B cell (primary cell): ENCODE measurements at regions not wholly inside any gene's neighbourhood (a gene's known extent, or its start where the extent isn't known, plus 50 kb on each side); places are given as distances from the start of the nearest gene placed in this dataset.

Source experiments
- ATAC-seq: fragments of 200-7000 bp; cut with Tn5 transposase; one replicate; pipeline ENCODE4 v1.10.0; 2021; ENCODE audit warnings: low read depth, mild to moderate bottlenecking, moderate number of reproducible peaks, moderate library complexity
- CTCF ChIA-PET: fragments of 350-600 bp; sonication (Branson Sonifier 250); formaldehyde crosslinking; loops from one replicate; lab custom pipeline; 2021; ENCODE audit warnings: antibody characterized with exemption, inconsistent platforms; lab: Charles Lee
- POLR2A ChIA-PET: fragments of 350-600 bp; sonication (Branson Sonifier 250); formaldehyde crosslinking; loops from one replicate; lab custom pipeline; 2021; ENCODE audit warnings: antibody characterized with exemption; lab: Charles Lee
- DNase-seq: peaks from one replicate; pipeline ENCODE4 v3.0.0; 2013
- H2AFZ ChIP-seq: 2 replicates; pipeline ENCODE4 v1.6.1; 2012; ENCODE audit warnings: mild to moderate bottlenecking, low read depth, low read length; ENCODE audit not compliant: insufficient read depth, poor library complexity, severe bottlenecking
- H3K27ac ChIP-seq, 2 donors: 1 replicate in 1 of 2; 2 replicates in 1 of 2; pipeline ENCODE4 v1.5.1; 2012 to 2013; ENCODE audit warnings: low read length in 2 of 2, mild to moderate bottlenecking in 2 of 2, moderate library complexity in 1 of 2
- H3K27me3 ChIP-seq, 4 experiments: fragments of 200-600 bp in 1 of 4; sonication (generic) in 1 of 4; replicated peaks in 1 of 4; 1 replicate in 2 of 4; 2 replicates in 2 of 4; pipeline versions ENCODE4 v1.6.1 to v1.7.0; 2013 to 2016; ENCODE audit warnings: low read length in 3 of 4, mild to moderate bottlenecking in 2 of 4, mixed read lengths in 1 of 4, moderate library complexity in 1 of 4; ENCODE audit not compliant: insufficient read depth in 4 of 4, control insufficient read depth in 3 of 4; ENCODE audit errors: control extremely low read depth in 1 of 4
- H3K36me3 ChIP-seq, 2 experiments: replicated peaks in 1 of 2; 1 replicate in 1 of 2; 2 replicates in 1 of 2; pipeline versions ENCODE4 v1.6.1 to v1.7.1; 2013; ENCODE audit warnings: low read length in 1 of 2; ENCODE audit not compliant: insufficient read depth in 2 of 2, control insufficient read depth in 1 of 2; ENCODE audit errors: control extremely low read depth in 1 of 2, extremely low read depth in 1 of 2
- H3K4me1 ChIP-seq, 2 donors: fragments of 200-600 bp in 1 of 2; sonication (generic) in 1 of 2; 1 replicate in 1 of 2; 2 replicates in 1 of 2; pipeline versions ENCODE4 v1.5.1 to v1.6.1; 2013 to 2017; ENCODE audit warnings: low read length in 2 of 2; ENCODE audit not compliant: control insufficient read depth in 2 of 2, insufficient read depth in 2 of 2
- H3K4me2 ChIP-seq: replicated peaks from 2 replicates; pipeline ENCODE3; 2012; ENCODE audit warnings: mild to moderate bottlenecking, low read depth, low read length; ENCODE audit not compliant: poor library complexity, severe bottlenecking
- H3K4me3 ChIP-seq, 5 experiments: fragments of 200-600 bp in 1 of 5; sonication (generic) in 1 of 5; 1 replicate in 3 of 5; 2 replicates in 2 of 5; pipeline versions ENCODE4 v1.5.1 to v1.7.0; 2011 to 2016; ENCODE audit warnings: low read length in 4 of 5, mild to moderate bottlenecking in 4 of 5, low read depth in 2 of 5, control low read depth in 1 of 5, moderate library complexity in 1 of 5; ENCODE audit not compliant: insufficient read depth in 1 of 5; ENCODE audit errors: control extremely low read depth in 1 of 5, extremely low read depth in 1 of 5
- H3K79me2 ChIP-seq: fragments of 200-600 bp; sonication (generic); one replicate; pipeline ENCODE4 v1.6.0; 2016; ENCODE audit warnings: low read length; ENCODE audit not compliant: control insufficient read depth, insufficient read depth
- H3K9ac ChIP-seq: fragments of 200-600 bp; sonication (generic); 2 replicates; pipeline ENCODE4 v1.6.1; 2017; ENCODE audit warnings: mild to moderate bottlenecking, low read length, moderate library complexity
- H3K9me3 ChIP-seq, 3 donors: one replicate each; pipeline versions ENCODE4 v1.6.1 to v1.7.1; 2013; ENCODE audit warnings: low read length in 2 of 3; ENCODE audit not compliant: control insufficient read depth in 2 of 3, insufficient read depth in 1 of 3; ENCODE audit errors: control extremely low read depth in 1 of 3
- H4K20me1 ChIP-seq: 2 replicates; pipeline ENCODE4 v1.6.0; 2012; ENCODE audit warnings: mild to moderate bottlenecking, low read length; ENCODE audit not compliant: insufficient read depth, control insufficient read depth, poor library complexity, severe bottlenecking
- H3K27ac Mint-ChIP-seq: one replicate; pipeline ENCODE4 v1.8.0; 2021; ENCODE audit warnings: mixed read lengths
- H3K27me3 Mint-ChIP-seq: one replicate; pipeline ENCODE4 v1.8.0; 2021; ENCODE audit warnings: mixed read lengths
- H3K4me1 Mint-ChIP-seq: one replicate; pipeline ENCODE4 v1.8.0; 2021; ENCODE audit warnings: mixed read lengths
- H3K4me3 Mint-ChIP-seq: one replicate; pipeline ENCODE4 v1.8.0; 2021; ENCODE audit warnings: mixed read lengths
- H3K9me3 Mint-ChIP-seq: one replicate; pipeline ENCODE4 v1.8.0; 2022; ENCODE audit warnings: mixed read lengths; ENCODE audit not compliant: insufficient read depth
- CTCF ChIP-seq: fragments of 200-600 bp; IDR thresholded peaks from one replicate; pipeline ENCODE4 v1.8.0; 2022; ENCODE audit warnings: antibody characterized with exemption, mild to moderate bottlenecking
- EZH2 ChIP-seq: IDR thresholded peaks from 2 replicates; pipeline ENCODE4 v1.6.1; 2012; ENCODE audit warnings: borderline replicate concordance, low read depth, mild to moderate bottlenecking, moderate library complexity, low read length; ENCODE audit not compliant: insufficient read depth, poor library complexity, severe bottlenecking
- WGBS: methylation state at CpG from one replicate; pipeline ENCODE4 v1.1.5; 2013; ENCODE audit warnings: missing lambda C conversion rate; ENCODE audit not compliant: insufficient coverage; 5-methylcytosine and 5-hydroxymethylcytosine counted together
- intact Hi-C: fragments of 100-400 bp; cut with micrococcal nuclease; formaldehyde crosslinking; loops from one replicate; pipeline ENCODE4 v1.10.0; 2022

- Histone ChIP-seq H3K4me1 (peaks cover 8 to 17% of the 10 kb centered on the region in 2 donors), H4K20me1 (no peaks in the 10 kb centered on the region), H3K27ac (no peak overlapping the region), H3K4me2 (no peak overlapping the region), H3K79me2 (no peaks in the 10 kb centered on the region), H3K27me3 (no peaks in the 10 kb centered on the region), H3K9ac (no peak overlapping the region), H3K36me3 (no peaks in the 10 kb centered on the region), H3K9me3 (no peaks in the 10 kb centered on the region), H3K4me3 (no peak overlapping the region), H2AFZ (no peak overlapping the region)
- ATAC-seq, result no peak
- DNase-seq, result no peak
- H3K27me3 Mint-ChIP-seq, result no peaks in the 10 kb centered on the region
- no peaks in the 10 kb centered on the region for H3K9me3 Mint-ChIP-seq
- TF ChIP-seq EZH2 (no peak), CTCF (no peak)
- intact Hi-C loops, result no loop called here
- H3K4me3 Mint-ChIP-seq, result no peak overlapping the region
- CTCF ChIA-PET, result no interaction called here
- POLR2A ChIA-PET, result no interaction called here
- 87% methylated on average over 3 of the region's 4 CpGs for WGBS
- peaks cover 17% of the 10 kb centered on the region for H3K4me1 Mint-ChIP-seq
- H3K27ac Mint-ChIP-seq, result no peak overlapping the region
Measured at GRCh38 chr5:125149527-125149926, 403.1 kb upstream of the ZNF608 start.

DNA sequence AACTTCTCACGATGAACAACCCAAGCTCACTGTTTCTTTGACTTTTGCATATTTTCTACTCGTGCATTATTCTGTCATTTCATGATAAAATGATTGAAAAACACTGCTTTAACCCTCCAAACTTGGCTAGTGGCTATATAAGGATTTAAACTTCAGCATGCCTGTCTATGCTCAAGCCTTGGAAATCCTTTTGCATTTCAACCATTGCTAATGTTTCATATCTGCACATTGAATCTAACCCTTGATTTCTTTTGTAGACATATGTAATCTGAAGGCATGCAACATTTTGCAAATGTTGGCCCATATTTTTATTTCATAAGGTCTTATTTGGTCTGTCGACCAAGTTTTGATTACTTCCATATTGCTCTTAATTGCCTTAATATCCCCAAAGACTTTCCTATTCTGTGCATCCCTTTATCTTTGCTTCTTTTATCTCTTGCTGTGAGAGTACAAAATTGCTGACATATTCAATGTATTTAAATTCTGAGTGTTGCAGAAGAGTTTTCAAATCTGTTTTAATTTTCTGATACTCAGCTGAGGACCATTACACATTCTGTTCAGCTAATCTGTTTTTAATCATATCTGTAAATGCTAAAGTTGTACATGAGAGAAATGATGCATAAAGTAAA, 403.7 kb upstream of the ZNF608 start:
- Histone ChIP-seq H3K27me3 (no peaks in the 10 kb centered on the region), H2AFZ (no peak overlapping the region), H4K20me1 (no peaks in the 10 kb centered on the region), H3K79me2 (no peaks in the 10 kb centered on the region), H3K4me3 (no peak overlapping the region), H3K9me3 (no peaks in the 10 kb centered on the region), H3K4me1 (peaks cover 8 to 17% of the 10 kb centered on the region in 2 donors), H3K4me2 (no peak overlapping the region), H3K27ac (no peak overlapping the region), H3K36me3 (no peaks in the 10 kb centered on the region), H3K9ac (no peak overlapping the region)
- Mint-ChIP-seq H3K27me3 (no peaks in the 10 kb centered on the region), H3K9me3 (no peaks in the 10 kb centered on the region), H3K4me3 (no peak overlapping the region), H3K4me1 (peaks cover 17% of the 10 kb centered on the region), H3K27ac (no peak overlapping the region)
- CTCF ChIA-PET, result no interaction called here
- no peak for ATAC-seq
- WGBS, result no CpG with 5 or more reads among the region's 3 CpGs
- no peak for DNase-seq
- POLR2A ChIA-PET, result no interaction called here
- intact Hi-C loops, result no loop called here
- TF ChIP-seq CTCF (no peak), EZH2 (no peak)
